SK-N-SH treated with all-trans-retinoic acid at 6 μM for 48 hours (cell line): ENCODE measurements at regions not wholly inside any gene's neighbourhood (a gene's known extent, or its start where the extent isn't known, plus 50 kb on each side); places are given as distances from the start of the nearest gene placed in this dataset.

Experiments used
- ARNTL ChIP-seq: fragments of 450-650 bp; formaldehyde crosslinking; IDR thresholded peaks from 2 replicates; pipeline ENCODE4 v1.5.0; 2020; ENCODE audit warnings: low read depth, mild to moderate bottlenecking, moderate library complexity, borderline replicate concordance
- CSDC2 ChIP-seq: fragments of 250-450 bp; sonication (Bioruptor Pico); IDR thresholded peaks from 2 replicates; pipeline ENCODE4 v1.5.0; 2020; ENCODE audit warnings: mild to moderate bottlenecking, moderate library complexity
- GLIS3 ChIP-seq: fragments of 250-450 bp; sonication (Bioruptor Pico); IDR thresholded peaks from 2 replicates; pipeline ENCODE4 v1.5.0; 2020; ENCODE audit warnings: mild to moderate bottlenecking, moderate library complexity
- ISL1 ChIP-seq: fragments of 250-450 bp; sonication (Bioruptor Pico); IDR thresholded peaks from 2 replicates; pipeline ENCODE4 v2.1.2; 2022; ENCODE audit warnings: mild to moderate bottlenecking, moderate library complexity
- PPARA ChIP-seq: fragments of 250-450 bp; sonication (Bioruptor Pico); IDR thresholded peaks from 2 replicates; pipeline ENCODE4 v1.5.0; 2020; ENCODE audit warnings: mild to moderate bottlenecking, borderline replicate concordance
- RARB ChIP-seq: fragments of 250-450 bp; sonication (Bioruptor Pico); IDR thresholded peaks from 2 replicates; pipeline ENCODE4 v1.8.0; 2021; ENCODE audit warnings: mild to moderate bottlenecking, moderate library complexity
- TOX ChIP-seq: fragments of 250-450 bp; sonication (Bioruptor Pico); IDR thresholded peaks from 2 replicates; pipeline ENCODE4 v1.8.0; 2021; ENCODE audit warnings: mild to moderate bottlenecking, moderate library complexity, borderline replicate concordance
- ZFP30 ChIP-seq: fragments of 450-650 bp; formaldehyde crosslinking; IDR thresholded peaks from 2 replicates; pipeline ENCODE4 v1.5.0; 2022; ENCODE audit warnings: mild to moderate bottlenecking, moderate library complexity
- ZNF8 ChIP-seq: fragments of 450-650 bp; formaldehyde crosslinking; IDR thresholded peaks from 2 replicates; pipeline ENCODE4 v1.5.0; 2020; ENCODE audit warnings: mild to moderate bottlenecking, moderate library complexity
- TF ChIP-seq, protein P1 (sequence below): fragments of 250-450 bp; sonication (Bioruptor Pico); IDR thresholded peaks from 2 replicates; pipeline ENCODE4 v1.5.1; 2021; ENCODE audit warnings: mild to moderate bottlenecking, moderate library complexity
- TF ChIP-seq, protein P2 (sequence below): fragments of 250-450 bp; sonication (Bioruptor Pico); IDR thresholded peaks from 2 replicates; pipeline ENCODE4 v1.8.0; 2020; ENCODE audit warnings: mild to moderate bottlenecking, moderate library complexity, borderline replicate concordance

DNA sequence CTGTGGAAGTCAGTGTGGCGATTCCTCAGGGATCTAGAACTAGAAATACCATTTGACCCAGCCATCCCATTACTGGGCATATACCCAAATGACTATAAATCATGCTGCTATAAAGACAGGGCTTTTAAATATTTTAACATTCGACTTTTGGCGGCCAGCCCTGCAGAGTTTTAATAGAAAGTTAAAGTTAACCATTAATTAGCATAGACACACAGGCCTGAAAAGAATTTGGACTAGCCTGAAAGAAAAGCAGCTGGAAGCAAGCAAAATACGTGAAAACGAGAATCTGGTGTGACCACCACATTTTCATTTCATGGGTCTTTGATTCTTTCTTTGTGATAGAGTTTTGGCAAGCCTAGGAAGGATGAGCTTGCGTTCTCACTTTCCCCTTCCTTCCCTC lies 184.0 kb downstream of the SCG2 start:
- TF ChIP-seq ZFP30 (CRISPR knock-in tag) (no peak), CSDC2 (CRISPR knock-in tag) (no peak), ARNTL (CRISPR knock-in tag) (no peak), GLIS3 (CRISPR knock-in tag) (no peak), ZNF8 (CRISPR knock-in tag) (no peak), TOX (no peak), RARB (CRISPR knock-in tag) (no peak), ISL1 (no peak), PPARA (CRISPR knock-in tag) (no peak)
- TF ChIP-seq, protein P1, sequence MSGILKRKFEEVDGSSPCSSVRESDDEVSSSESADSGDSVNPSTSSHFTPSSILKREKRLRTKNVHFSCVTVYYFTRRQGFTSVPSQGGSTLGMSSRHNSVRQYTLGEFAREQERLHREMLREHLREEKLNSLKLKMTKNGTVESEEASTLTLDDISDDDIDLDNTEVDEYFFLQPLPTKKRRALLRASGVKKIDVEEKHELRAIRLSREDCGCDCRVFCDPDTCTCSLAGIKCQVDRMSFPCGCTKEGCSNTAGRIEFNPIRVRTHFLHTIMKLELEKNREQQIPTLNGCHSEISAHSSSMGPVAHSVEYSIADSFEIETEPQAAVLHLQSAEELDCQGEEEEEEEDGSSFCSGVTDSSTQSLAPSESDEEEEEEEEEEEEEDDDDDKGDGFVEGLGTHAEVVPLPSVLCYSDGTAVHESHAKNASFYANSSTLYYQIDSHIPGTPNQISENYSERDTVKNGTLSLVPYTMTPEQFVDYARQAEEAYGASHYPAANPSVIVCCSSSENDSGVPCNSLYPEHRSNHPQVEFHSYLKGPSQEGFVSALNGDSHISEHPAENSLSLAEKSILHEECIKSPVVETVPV (CRISPR knock-in tag), result no peak
- TF ChIP-seq, protein P2, sequence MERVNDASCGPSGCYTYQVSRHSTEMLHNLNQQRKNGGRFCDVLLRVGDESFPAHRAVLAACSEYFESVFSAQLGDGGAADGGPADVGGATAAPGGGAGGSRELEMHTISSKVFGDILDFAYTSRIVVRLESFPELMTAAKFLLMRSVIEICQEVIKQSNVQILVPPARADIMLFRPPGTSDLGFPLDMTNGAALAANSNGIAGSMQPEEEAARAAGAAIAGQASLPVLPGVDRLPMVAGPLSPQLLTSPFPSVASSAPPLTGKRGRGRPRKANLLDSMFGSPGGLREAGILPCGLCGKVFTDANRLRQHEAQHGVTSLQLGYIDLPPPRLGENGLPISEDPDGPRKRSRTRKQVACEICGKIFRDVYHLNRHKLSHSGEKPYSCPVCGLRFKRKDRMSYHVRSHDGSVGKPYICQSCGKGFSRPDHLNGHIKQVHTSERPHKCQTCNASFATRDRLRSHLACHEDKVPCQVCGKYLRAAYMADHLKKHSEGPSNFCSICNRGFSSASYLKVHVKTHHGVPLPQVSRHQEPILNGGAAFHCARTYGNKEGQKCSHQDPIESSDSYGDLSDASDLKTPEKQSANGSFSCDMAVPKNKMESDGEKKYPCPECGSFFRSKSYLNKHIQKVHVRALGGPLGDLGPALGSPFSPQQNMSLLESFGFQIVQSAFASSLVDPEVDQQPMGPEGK (CRISPR knock-in tag), result no peak
